Chondrocyte (in vitro differentiated cells): ENCODE measurements at regions not wholly inside any gene's neighbourhood (a gene's known extent, or its start where the extent isn't known, plus 50 kb on each side); places are given as distances from the start of the nearest gene placed in this dataset.
"Not testable (repeated sequence)": the region's sequence is repeated elsewhere in the genome, so short reads cannot be mapped to it uniquely, and the experiment has no call there.

Experiments
- DNase-seq: peaks from one replicate; pipeline ENCODE4 v3.0.0; 2021; ENCODE audit warnings: mixed read lengths, low spot score
- H3K27ac Mint-ChIP-seq: one replicate; pipeline ENCODE4 v1.8.0; 2021; ENCODE audit warnings: mild to moderate bottlenecking, moderate library complexity, mixed read lengths; ENCODE audit not compliant: unreplicated experiment
- H3K27me3 Mint-ChIP-seq: 2 replicates; pipeline ENCODE4 v1.8.0; 2021; ENCODE audit warnings: low read depth, mixed read lengths
- H3K36me3 Mint-ChIP-seq: 2 replicates; pipeline ENCODE4 v1.8.0; 2021; ENCODE audit warnings: low read depth, mixed read lengths
- H3K4me1 Mint-ChIP-seq: 2 replicates; pipeline ENCODE4 v1.8.0; 2021; ENCODE audit warnings: low read depth, mild to moderate bottlenecking, mixed read lengths
- H3K4me3 Mint-ChIP-seq: one replicate; pipeline ENCODE4 v1.8.0; 2021; ENCODE audit warnings: mild to moderate bottlenecking, moderate library complexity, mixed read lengths; ENCODE audit not compliant: unreplicated experiment
- H3K9me3 Mint-ChIP-seq: 2 replicates; pipeline ENCODE4 v1.8.0; 2021; ENCODE audit warnings: low read depth, mixed read lengths
- CTCF ChIP-seq: fragments of 200-600 bp; sonication (generic); IDR thresholded peaks from 2 replicates; pipeline ENCODE4 v1.5.0; 2021; ENCODE audit warnings: antibody characterized with exemption, mild to moderate bottlenecking, moderate library complexity

- no peak for TF ChIP-seq CTCF
- H3K4me3 Mint-ChIP-seq: no peak overlapping the region
- no peak overlapping the region for H3K27ac Mint-ChIP-seq
- no peaks in the 10 kb centered on the region for H3K4me1 Mint-ChIP-seq
- no peaks in the 10 kb centered on the region for H3K27me3 Mint-ChIP-seq
- no peaks in the 10 kb centered on the region for H3K36me3 Mint-ChIP-seq
- H3K9me3 Mint-ChIP-seq: no peaks in the 10 kb centered on the region
- DNase-seq: no peak
These were observed 553.1 kb upstream of the PPP2R3A start for GRCh38 chr3:135412475-135412874.

- no peak for DNase-seq
- Mint-ChIP-seq H3K36me3 (no peaks in the 10 kb centered on the region), H3K9me3 (no peaks in the 10 kb centered on the region), H3K27ac (no peak overlapping the region), H3K27me3 (no peaks in the 10 kb centered on the region), H3K4me1 (no peaks in the 10 kb centered on the region), H3K4me3 (no peak overlapping the region)
- TF ChIP-seq CTCF: no peak
These were observed 549.3 kb upstream of the PPP2R3A start for GRCh38 chr3:135416182-135416581.

GRCh38 chr3:135419155-135419554 is 546.4 kb upstream of the PPP2R3A start:
- Mint-ChIP-seq H3K4me1 (no peaks in the 10 kb centered on the region), H3K27me3 (no peaks in the 10 kb centered on the region), H3K36me3 (no peaks in the 10 kb centered on the region), H3K9me3 (no peaks in the 10 kb centered on the region), H3K27ac (no peak overlapping the region), H3K4me3 (no peak overlapping the region)
- no peak for DNase-seq
- TF ChIP-seq CTCF: no peak

- Mint-ChIP-seq H3K27ac (no peak overlapping the region), H3K36me3 (no peaks in the 10 kb centered on the region), H3K27me3 (no peaks in the 10 kb centered on the region), H3K4me3 (no peak overlapping the region), H3K9me3 (no peaks in the 10 kb centered on the region), H3K4me1 (no peaks in the 10 kb centered on the region)
- DNase-seq: no peak
- TF ChIP-seq CTCF: no peak
These were observed 539.0 kb upstream of the PPP2R3A start for GRCh38 chr3:135426508-135426907.

GRCh38 chr3:135432402-135432801 is 533.1 kb upstream of the PPP2R3A start:
- Mint-ChIP-seq H3K36me3 (peaks cover 3% of the 10 kb centered on the region), H3K27ac (no peak overlapping the region), H3K4me3 (no peak overlapping the region), H3K27me3 (peaks cover 3% of the 10 kb centered on the region), H3K9me3 (peaks cover 4% of the 10 kb centered on the region), H3K4me1 (no peaks in the 10 kb centered on the region)
- no peak for DNase-seq
- no peak for TF ChIP-seq CTCF

GRCh38 chr3:135438889-135439597 is 526.5 kb upstream of the PPP2R3A start:
- H3K27me3 Mint-ChIP-seq, H3K36me3 Mint-ChIP-seq, DNase-seq, H3K4me1 Mint-ChIP-seq, H3K9me3 Mint-ChIP-seq, H3K27ac Mint-ChIP-seq: not testable (repeated sequence)
- H3K4me3 Mint-ChIP-seq: peak overlapping the region; percentile 87

- H3K4me1 Mint-ChIP-seq, H3K36me3 Mint-ChIP-seq, H3K9me3 Mint-ChIP-seq, DNase-seq, H3K27ac Mint-ChIP-seq, H3K27me3 Mint-ChIP-seq: not testable (repeated sequence)
- H3K4me3 Mint-ChIP-seq: peak overlapping the region; percentile 87
These were observed 525.9 kb upstream of the PPP2R3A start for GRCh38 chr3:135439632-135440031.
